Memory B cell (primary cell): ENCODE measurements at regions not wholly inside any gene's neighbourhood (a gene's known extent, or its start where the extent isn't known, plus 50 kb on each side); places are given as distances from the start of the nearest gene placed in this dataset.

ENCODE experiments used
- ATAC-seq: fragments of 150-1000 bp; cut with Tn5 transposase; 2 replicates; pipeline ENCODE4 v1.10.0; 2021; ENCODE audit warnings: low read depth, mild to moderate bottlenecking, moderate library complexity
- DNase-seq, 2 donors: peaks; one replicate each; pipeline ENCODE4 v3.0.0; 2022; ENCODE audit warnings: low spot score in 2 of 2
- H3K27ac Mint-ChIP-seq: one replicate; pipeline ENCODE4 v1.8.0; 2022; ENCODE audit warnings: mild to moderate bottlenecking, moderate library complexity, mixed read lengths
- H3K27me3 Mint-ChIP-seq: one replicate; pipeline ENCODE4 v1.8.0; 2022; ENCODE audit warnings: mixed read lengths
- H3K36me3 Mint-ChIP-seq: one replicate; pipeline ENCODE4 v1.8.0; 2022; ENCODE audit warnings: mild to moderate bottlenecking, mixed read lengths
- H3K4me1 Mint-ChIP-seq: one replicate; pipeline ENCODE4 v1.8.0; 2022; ENCODE audit warnings: mixed read lengths
- H3K4me3 Mint-ChIP-seq: one replicate; pipeline ENCODE4 v1.8.0; 2022; ENCODE audit warnings: mild to moderate bottlenecking, moderate library complexity, mixed read lengths
- H3K9me3 Mint-ChIP-seq: one replicate; pipeline ENCODE4 v1.8.0; 2022; ENCODE audit warnings: mixed read lengths

- ATAC-seq (no peak), DNase-seq (no peak)
- Mint-ChIP-seq H3K36me3 (no peaks in the 10 kb centered on the region), H3K27ac (no peak overlapping the region), H3K27me3 (peaks cover 6% of the 10 kb centered on the region), H3K4me1 (peaks cover 3% of the 10 kb centered on the region), H3K4me3 (no peak overlapping the region), H3K9me3 (no peaks in the 10 kb centered on the region)
These were observed 147.7 kb downstream of the ABCC12 start for GRCh38 chr16:48008011-48008525.

- Mint-ChIP-seq H3K4me1 (no peaks in the 10 kb centered on the region), H3K36me3 (no peaks in the 10 kb centered on the region), H3K27ac (no peak overlapping the region), H3K27me3 (peaks cover 6% of the 10 kb centered on the region), H3K4me3 (no peak overlapping the region), H3K9me3 (no peaks in the 10 kb centered on the region)
- ATAC-seq, result no peak
- DNase-seq, result no peak
These were observed 151.6 kb downstream of the ABCC12 start for GRCh38 chr16:48004141-48004695.

GRCh38 chr16:48003206-48003907, 152.4 kb downstream of the ABCC12 start:
- no peak overlapping the region for H3K4me3 Mint-ChIP-seq
- DNase-seq (no peak), ATAC-seq (no peak)
- H3K9me3 Mint-ChIP-seq, result no peaks in the 10 kb centered on the region
- H3K4me1 Mint-ChIP-seq, result no peaks in the 10 kb centered on the region
- peaks cover 5% of the 10 kb centered on the region for H3K27me3 Mint-ChIP-seq
- H3K27ac Mint-ChIP-seq, result no peak overlapping the region
- H3K36me3 Mint-ChIP-seq, result no peaks in the 10 kb centered on the region

GRCh38 chr16:48001324-48001895, 154.4 kb downstream of the ABCC12 start:
- ATAC-seq (no peak), DNase-seq (no peak)
- Mint-ChIP-seq H3K9me3 (no peaks in the 10 kb centered on the region), H3K27ac (no peak overlapping the region), H3K27me3 (peaks cover 8% of the 10 kb centered on the region), H3K4me3 (no peak overlapping the region), H3K4me1 (no peaks in the 10 kb centered on the region), H3K36me3 (no peaks in the 10 kb centered on the region)

- H3K36me3 Mint-ChIP-seq, result no peaks in the 10 kb centered on the region
- no peak for DNase-seq
- H3K9me3 Mint-ChIP-seq, result no peaks in the 10 kb centered on the region
- H3K4me1 Mint-ChIP-seq, result no peaks in the 10 kb centered on the region
- H3K4me3 Mint-ChIP-seq, result no peak overlapping the region
- H3K27ac Mint-ChIP-seq, result no peak overlapping the region
- H3K27me3 Mint-ChIP-seq, result peaks cover 8% of the 10 kb centered on the region
- no peak for ATAC-seq
These were observed 155.2 kb downstream of the ABCC12 start for GRCh38 chr16:48000622-48001021.

- H3K36me3 Mint-ChIP-seq, result no peaks in the 10 kb centered on the region
- no peak overlapping the region for H3K4me3 Mint-ChIP-seq
- H3K9me3 Mint-ChIP-seq, result peaks cover 1% of the 10 kb centered on the region
- H3K27ac Mint-ChIP-seq, result no peak overlapping the region
- no peak for DNase-seq
- peaks cover 8% of the 10 kb centered on the region for H3K27me3 Mint-ChIP-seq
- H3K4me1 Mint-ChIP-seq, result no peaks in the 10 kb centered on the region
- no peak for ATAC-seq
These were observed 156.2 kb downstream of the ABCC12 start for GRCh38 chr16:47999595-47999994.

GRCh38 chr16:47995354-47995753, 160.4 kb downstream of the ABCC12 start:
- H3K36me3 Mint-ChIP-seq, result no peaks in the 10 kb centered on the region
- no peak overlapping the region for H3K4me3 Mint-ChIP-seq
- no peak overlapping the region for H3K27ac Mint-ChIP-seq
- no peaks in the 10 kb centered on the region for H3K4me1 Mint-ChIP-seq
- peaks cover 7% of the 10 kb centered on the region for H3K27me3 Mint-ChIP-seq
- DNase-seq (no peak), ATAC-seq (no peak)
- H3K9me3 Mint-ChIP-seq, result peaks cover 4% of the 10 kb centered on the region

GRCh38 chr16:47991491-47991890, 164.3 kb downstream of the ABCC12 start:
- Mint-ChIP-seq H3K36me3 (no peaks in the 10 kb centered on the region), H3K4me3 (no peak overlapping the region), H3K4me1 (no peaks in the 10 kb centered on the region), H3K27me3 (peaks cover 5% of the 10 kb centered on the region), H3K9me3 (peaks cover 6% of the 10 kb centered on the region), H3K27ac (no peak overlapping the region)
- DNase-seq, result no peak
- ATAC-seq, result no peak

- no peak for ATAC-seq
These were observed 165.1 kb downstream of the ABCC12 start for GRCh38 chr16:47990676-47991075.

GRCh38 chr16:47987136-47987535, 168.7 kb downstream of the ABCC12 start:
- H3K27me3 Mint-ChIP-seq, result peaks cover 17% of the 10 kb centered on the region

More at GRCh38 chr16:47990676-47991075, 165.1 kb downstream of the ABCC12 start:
- H3K27me3 Mint-ChIP-seq, result peaks cover 9% of the 10 kb centered on the region
- no peaks in the 10 kb centered on the region for H3K36me3 Mint-ChIP-seq
- DNase-seq, result no peak
- H3K27ac Mint-ChIP-seq, result no peak overlapping the region
- peaks cover 6% of the 10 kb centered on the region for H3K9me3 Mint-ChIP-seq
- no peaks in the 10 kb centered on the region for H3K4me1 Mint-ChIP-seq
- no peak overlapping the region for H3K4me3 Mint-ChIP-seq

GRCh38 chr16:47986031-47986430, 169.8 kb downstream of the ABCC12 start:
- ATAC-seq, result no peak
- Mint-ChIP-seq H3K27me3 (peaks cover 17% of the 10 kb centered on the region), H3K27ac (no peak overlapping the region), H3K9me3 (peaks cover 1% of the 10 kb centered on the region), H3K4me1 (no peaks in the 10 kb centered on the region), H3K4me3 (no peak overlapping the region), H3K36me3 (no peaks in the 10 kb centered on the region)
- no peak for DNase-seq

More at GRCh38 chr16:47987136-47987535, 168.7 kb downstream of the ABCC12 start:
- Mint-ChIP-seq H3K9me3 (peaks cover 1% of the 10 kb centered on the region), H3K36me3 (no peaks in the 10 kb centered on the region), H3K4me3 (no peak overlapping the region), H3K4me1 (no peaks in the 10 kb centered on the region), H3K27ac (no peak overlapping the region)
- no peak for DNase-seq
- ATAC-seq, result no peak

GRCh38 chr16:47984669-47985068, 171.1 kb downstream of the ABCC12 start:
- H3K4me3 Mint-ChIP-seq, result no peak overlapping the region
- no peak overlapping the region for H3K27ac Mint-ChIP-seq
- ATAC-seq (no peak), DNase-seq (no peak)
- no peaks in the 10 kb centered on the region for H3K36me3 Mint-ChIP-seq
- no peaks in the 10 kb centered on the region for H3K4me1 Mint-ChIP-seq
- H3K27me3 Mint-ChIP-seq, result peaks cover 17% of the 10 kb centered on the region
- H3K9me3 Mint-ChIP-seq, result peaks cover under 1% of the 10 kb centered on the region

GRCh38 chr16:47983999-47984580, 171.7 kb downstream of the ABCC12 start:
- no peaks in the 10 kb centered on the region for H3K9me3 Mint-ChIP-seq
- H3K4me1 Mint-ChIP-seq, result no peaks in the 10 kb centered on the region
- H3K27me3 Mint-ChIP-seq, result peaks cover 20% of the 10 kb centered on the region
- no peaks in the 10 kb centered on the region for H3K36me3 Mint-ChIP-seq
- no peak for ATAC-seq
- no peak for DNase-seq
- H3K27ac Mint-ChIP-seq, result no peak overlapping the region
- no peak overlapping the region for H3K4me3 Mint-ChIP-seq

GRCh38 chr16:47980212-47980611, 175.6 kb downstream of the ABCC12 start:
- ATAC-seq (no peak), DNase-seq (no peak)
- H3K36me3 Mint-ChIP-seq, result no peaks in the 10 kb centered on the region
- no peaks in the 10 kb centered on the region for H3K9me3 Mint-ChIP-seq
- peaks cover 13% of the 10 kb centered on the region for H3K27me3 Mint-ChIP-seq
- H3K4me3 Mint-ChIP-seq, result no peak overlapping the region
- no peaks in the 10 kb centered on the region for H3K4me1 Mint-ChIP-seq
- H3K27ac Mint-ChIP-seq, result no peak overlapping the region
